B cell (primary cell): ENCODE measurements at regions not wholly inside any gene's neighbourhood (a gene's known extent, or its start where the extent isn't known, plus 50 kb on each side); places are given as distances from the start of the nearest gene placed in this dataset.

ENCODE experiments used
- EZH2 ChIP-seq: IDR thresholded peaks from 2 replicates; pipeline ENCODE4 v1.6.1; 2012; ENCODE audit warnings: borderline replicate concordance, low read depth, mild to moderate bottlenecking, moderate library complexity, low read length; ENCODE audit not compliant: insufficient read depth, poor library complexity, severe bottlenecking
- TF ChIP-seq, protein P1 (sequence below): fragments of 200-600 bp; IDR thresholded peaks from one replicate; pipeline ENCODE4 v1.8.0; 2022; ENCODE audit warnings: antibody characterized with exemption, mild to moderate bottlenecking

GRCh38 chr9:28320616-28321015, 747.3 kb upstream of the C9orf72 start:
- TF ChIP-seq, protein P1, sequence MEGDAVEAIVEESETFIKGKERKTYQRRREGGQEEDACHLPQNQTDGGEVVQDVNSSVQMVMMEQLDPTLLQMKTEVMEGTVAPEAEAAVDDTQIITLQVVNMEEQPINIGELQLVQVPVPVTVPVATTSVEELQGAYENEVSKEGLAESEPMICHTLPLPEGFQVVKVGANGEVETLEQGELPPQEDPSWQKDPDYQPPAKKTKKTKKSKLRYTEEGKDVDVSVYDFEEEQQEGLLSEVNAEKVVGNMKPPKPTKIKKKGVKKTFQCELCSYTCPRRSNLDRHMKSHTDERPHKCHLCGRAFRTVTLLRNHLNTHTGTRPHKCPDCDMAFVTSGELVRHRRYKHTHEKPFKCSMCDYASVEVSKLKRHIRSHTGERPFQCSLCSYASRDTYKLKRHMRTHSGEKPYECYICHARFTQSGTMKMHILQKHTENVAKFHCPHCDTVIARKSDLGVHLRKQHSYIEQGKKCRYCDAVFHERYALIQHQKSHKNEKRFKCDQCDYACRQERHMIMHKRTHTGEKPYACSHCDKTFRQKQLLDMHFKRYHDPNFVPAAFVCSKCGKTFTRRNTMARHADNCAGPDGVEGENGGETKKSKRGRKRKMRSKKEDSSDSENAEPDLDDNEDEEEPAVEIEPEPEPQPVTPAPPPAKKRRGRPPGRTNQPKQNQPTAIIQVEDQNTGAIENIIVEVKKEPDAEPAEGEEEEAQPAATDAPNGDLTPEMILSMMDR: no peak
- TF ChIP-seq EZH2: no peak
